Liver (tissue), 3 donors: ENCODE measurements at regions not wholly inside any gene's neighbourhood (a gene's known extent, or its start where the extent isn't known, plus 50 kb on each side); places are given as distances from the start of the nearest gene placed in this dataset.

ENCODE experiments used
- CTCF ChIP-seq: fragments of 150-350 bp; IDR thresholded peaks from 2 replicates; pipeline ENCODE4 v1.5.1; 2017; ENCODE audit warnings: improper control_type of control experiment, low read depth, low read length; ENCODE audit not compliant: missing input control
- EGR1 ChIP-seq, 2 donors: IDR thresholded peaks; 2 replicates each; pipeline ENCODE4 v1.6.1; 2016 to 2018; ENCODE audit warnings: antibody characterized with exemption in 2 of 2, low read depth in 2 of 2
- MAX ChIP-seq: IDR thresholded peaks from 2 replicates; pipeline ENCODE4 v1.6.1; 2016; ENCODE audit warnings: antibody characterized with exemption
- RAD21 ChIP-seq, 2 donors: IDR thresholded peaks; 2 replicates each; pipeline ENCODE4 v1.6.1; 2016; ENCODE audit warnings: antibody characterized with exemption in 2 of 2, mild to moderate bottlenecking in 2 of 2
- REST ChIP-seq: IDR thresholded peaks from 2 replicates; pipeline ENCODE4 v1.6.1; 2016; ENCODE audit warnings: antibody characterized with exemption, mild to moderate bottlenecking
- SP1 ChIP-seq: IDR thresholded peaks from 2 replicates; pipeline ENCODE4 v1.6.1; 2018; ENCODE audit warnings: antibody characterized with exemption, mild to moderate bottlenecking
- TAF1 ChIP-seq: conservative IDR thresholded peaks from 2 replicates; pipeline ENCODE4 v1.6.1; 2016; ENCODE audit warnings: antibody characterized with exemption, mild to moderate bottlenecking
- YY1 ChIP-seq: IDR thresholded peaks from 2 replicates; pipeline ENCODE4 v1.6.1; 2016; ENCODE audit warnings: antibody characterized with exemption, mild to moderate bottlenecking
- TF ChIP-seq, protein P1 (sequence below): IDR thresholded peaks from 2 replicates; pipeline ENCODE4 v1.6.1; 2016; ENCODE audit warnings: antibody characterized with exemption
- TF ChIP-seq, protein P2 (sequence below): IDR thresholded peaks from 2 replicates; pipeline ENCODE4 v1.6.1; 2016; ENCODE audit warnings: antibody characterized with exemption
- donor health status: healthy.
- donor health status: healthy.

DNA sequence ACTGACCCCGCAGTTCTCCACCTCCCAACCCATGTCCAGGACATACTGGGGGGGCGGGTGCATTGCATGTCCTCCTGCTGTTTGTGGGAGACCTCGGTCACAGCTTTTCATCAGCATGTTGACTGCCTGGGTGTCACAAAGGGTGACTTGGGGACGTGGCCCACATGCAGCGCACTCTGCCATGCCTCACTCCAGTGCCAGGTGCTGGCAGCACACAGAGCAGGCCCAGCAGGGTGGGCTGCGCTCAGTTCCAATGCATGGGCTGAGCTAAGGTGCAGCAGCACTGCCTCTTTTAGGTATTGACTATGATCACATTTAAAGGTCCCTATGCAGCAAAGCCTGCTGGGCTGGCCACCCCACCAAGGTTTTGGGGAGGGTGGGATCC lies 261.9 kb upstream of the SALL3 start:
- no peak for TF ChIP-seq EGR1 (IDR thresholded peaks at IDR 0.05; ENCODE audit: low read depth in 2 of 2)
- no peak for TF ChIP-seq CTCF
- no peak for TF ChIP-seq MAX
- TF ChIP-seq, protein P1, sequence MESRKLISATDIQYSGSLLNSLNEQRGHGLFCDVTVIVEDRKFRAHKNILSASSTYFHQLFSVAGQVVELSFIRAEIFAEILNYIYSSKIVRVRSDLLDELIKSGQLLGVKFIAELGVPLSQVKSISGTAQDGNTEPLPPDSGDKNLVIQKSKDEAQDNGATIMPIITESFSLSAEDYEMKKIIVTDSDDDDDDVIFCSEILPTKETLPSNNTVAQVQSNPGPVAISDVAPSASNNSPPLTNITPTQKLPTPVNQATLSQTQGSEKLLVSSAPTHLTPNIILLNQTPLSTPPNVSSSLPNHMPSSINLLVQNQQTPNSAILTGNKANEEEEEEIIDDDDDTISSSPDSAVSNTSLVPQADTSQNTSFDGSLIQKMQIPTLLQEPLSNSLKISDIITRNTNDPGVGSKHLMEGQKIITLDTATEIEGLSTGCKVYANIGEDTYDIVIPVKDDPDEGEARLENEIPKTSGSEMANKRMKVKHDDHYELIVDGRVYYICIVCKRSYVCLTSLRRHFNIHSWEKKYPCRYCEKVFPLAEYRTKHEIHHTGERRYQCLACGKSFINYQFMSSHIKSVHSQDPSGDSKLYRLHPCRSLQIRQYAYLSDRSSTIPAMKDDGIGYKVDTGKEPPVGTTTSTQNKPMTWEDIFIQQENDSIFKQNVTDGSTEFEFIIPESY: no peak
- no peak for TF ChIP-seq YY1
- TF ChIP-seq SP1: no peak
- TF ChIP-seq REST: no peak
- no peak for TF ChIP-seq TAF1
- TF ChIP-seq, protein P2, sequence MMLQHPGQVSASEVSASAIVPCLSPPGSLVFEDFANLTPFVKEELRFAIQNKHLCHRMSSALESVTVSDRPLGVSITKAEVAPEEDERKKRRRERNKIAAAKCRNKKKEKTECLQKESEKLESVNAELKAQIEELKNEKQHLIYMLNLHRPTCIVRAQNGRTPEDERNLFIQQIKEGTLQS: no peak
- no peak for TF ChIP-seq RAD21 (IDR thresholded peaks at IDR 0.05)
